ENCODE measurements at regions not wholly inside any gene's neighbourhood (a gene's known extent, or its start where the extent isn't known, plus 50 kb on each side); places are given as distances from the start of the nearest gene placed in this dataset.

DNA sequence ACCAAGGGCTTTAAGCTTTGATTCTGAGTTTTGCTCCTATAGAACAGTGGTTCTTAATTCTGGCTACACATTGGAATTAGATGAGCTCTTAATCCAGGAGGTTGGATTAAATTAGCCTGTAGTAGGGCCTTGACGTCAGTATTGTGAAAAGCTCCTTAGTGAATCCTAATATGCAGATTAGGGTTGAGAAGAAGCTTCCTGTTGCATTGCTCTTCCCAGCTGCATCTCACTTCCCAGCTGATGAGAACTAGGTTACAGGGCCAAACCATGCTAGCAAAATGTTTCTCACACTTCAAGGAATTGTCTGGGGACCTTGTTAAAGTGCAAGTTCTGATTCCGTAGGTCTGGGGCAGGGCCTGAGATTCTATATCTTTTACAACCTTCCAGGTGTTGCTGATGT, 300.0 kb downstream of the ZSWIM6 start (continued):
- TF ChIP-seq CTCF (IDR thresholded peaks at IDR 0.05; ENCODE audit: control extremely low read depth in 1 of 3, insufficient read depth in 1 of 3, low read depth in 1 of 3, low read length in 3 of 3), result no peak
